HEK293T (cell line): ENCODE measurements at regions not wholly inside any gene's neighbourhood (a gene's known extent, or its start where the extent isn't known, plus 50 kb on each side); places are given as distances from the start of the nearest gene placed in this dataset.

ENCODE experiments used
- ARNT ChIP-seq: fragments of 450-650 bp; IDR thresholded peaks from 2 replicates; pipeline ENCODE4 v1.6.1; 2017; ENCODE audit warnings: mild to moderate bottlenecking
- BHLHE40 ChIP-seq: fragments of 450-650 bp; IDR thresholded peaks from 2 replicates; pipeline ENCODE4 v1.6.1; 2016; ENCODE audit warnings: mild to moderate bottlenecking, moderate library complexity, borderline replicate concordance
- CTBP1 ChIP-seq: fragments of 450-650 bp; IDR thresholded peaks from 2 replicates; pipeline ENCODE4 v1.6.1; 2016; ENCODE audit warnings: borderline replicate concordance
- ELF4 ChIP-seq: fragments of 450-650 bp; IDR thresholded peaks from 2 replicates; pipeline ENCODE4 v1.6.1; 2017; ENCODE audit warnings: antibody characterized with exemption
- FOXA1 ChIP-seq: fragments of 450-650 bp; IDR thresholded peaks from 2 replicates; pipeline ENCODE4 v1.6.1; 2016; ENCODE audit warnings: mild to moderate bottlenecking
- FOXM1 ChIP-seq: fragments of 450-650 bp; IDR thresholded peaks from 2 replicates; pipeline ENCODE4 v1.6.1; 2017; ENCODE audit warnings: mild to moderate bottlenecking, borderline replicate concordance
- HDGF ChIP-seq: fragments of 450-650 bp; IDR thresholded peaks from 2 replicates; pipeline ENCODE4 v1.6.1; 2017; ENCODE audit warnings: antibody characterized with exemption, borderline replicate concordance
- NFRKB ChIP-seq: fragments of 450-650 bp; IDR thresholded peaks from 2 replicates; pipeline ENCODE4 v1.6.1; 2016; ENCODE audit warnings: mild to moderate bottlenecking, moderate library complexity
- SP1 ChIP-seq: fragments of 450-650 bp; IDR thresholded peaks from 2 replicates; pipeline ENCODE4 v1.6.1; 2017
- TARDBP ChIP-seq: fragments of 450-650 bp; IDR thresholded peaks from 2 replicates; pipeline ENCODE4 v1.6.1; 2016
- ZNF384 ChIP-seq: fragments of 450-650 bp; IDR thresholded peaks from 2 replicates; pipeline ENCODE4 v1.6.1; 2016
- TF ChIP-seq, protein P1 (sequence below): fragments of 450-650 bp; IDR thresholded peaks from 2 replicates; pipeline ENCODE4 v1.6.1; 2016

DNA sequence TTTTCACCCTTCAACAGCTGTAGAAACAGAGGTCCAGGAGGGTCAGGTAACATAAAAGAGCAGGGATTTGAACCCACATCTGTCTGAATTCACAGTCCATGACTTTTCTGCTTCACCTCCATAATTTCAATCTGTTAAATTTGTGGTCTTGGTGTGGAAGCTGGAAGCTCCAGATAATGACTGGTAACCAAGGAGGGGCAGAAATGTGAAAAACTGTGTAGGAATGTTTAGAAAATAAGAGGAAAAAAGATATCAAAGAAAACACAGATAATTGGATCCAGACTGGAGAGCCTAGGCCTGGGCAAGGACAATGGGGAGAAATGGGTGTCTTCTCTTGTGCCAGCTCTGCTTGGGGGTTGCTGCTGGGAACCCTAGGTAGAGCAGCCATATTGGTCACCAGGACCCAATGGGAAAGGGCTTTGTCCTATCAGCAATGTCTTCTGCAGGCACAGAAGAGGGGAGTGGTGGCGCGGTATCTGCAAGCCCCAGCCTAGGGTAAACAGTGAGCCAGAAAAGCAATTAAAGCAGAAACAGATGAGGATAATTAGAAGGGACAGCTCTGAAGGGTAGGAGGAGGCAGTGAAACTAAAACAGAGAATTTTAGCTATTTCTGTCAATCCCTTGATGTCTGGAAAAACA is 54.3 kb upstream of the CCDC91 start:
- TF ChIP-seq HDGF (no peak), FOXM1 (no peak), ELF4 (no peak), NFRKB (no peak), BHLHE40 (no peak), FOXA1 (no peak), ZNF384 (no peak), TARDBP (no peak), SP1 (no peak), ARNT (no peak), CTBP1 (no peak)
- TF ChIP-seq, protein P1, sequence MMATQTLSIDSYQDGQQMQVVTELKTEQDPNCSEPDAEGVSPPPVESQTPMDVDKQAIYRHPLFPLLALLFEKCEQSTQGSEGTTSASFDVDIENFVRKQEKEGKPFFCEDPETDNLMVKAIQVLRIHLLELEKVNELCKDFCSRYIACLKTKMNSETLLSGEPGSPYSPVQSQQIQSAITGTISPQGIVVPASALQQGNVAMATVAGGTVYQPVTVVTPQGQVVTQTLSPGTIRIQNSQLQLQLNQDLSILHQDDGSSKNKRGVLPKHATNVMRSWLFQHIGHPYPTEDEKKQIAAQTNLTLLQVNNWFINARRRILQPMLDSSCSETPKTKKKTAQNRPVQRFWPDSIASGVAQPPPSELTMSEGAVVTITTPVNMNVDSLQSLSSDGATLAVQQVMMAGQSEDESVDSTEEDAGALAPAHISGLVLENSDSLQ: no peak
